ENCODE measurements at regions not wholly inside any gene's neighbourhood (a gene's known extent, or its start where the extent isn't known, plus 50 kb on each side); places are given as distances from the start of the nearest gene placed in this dataset.

DNA sequence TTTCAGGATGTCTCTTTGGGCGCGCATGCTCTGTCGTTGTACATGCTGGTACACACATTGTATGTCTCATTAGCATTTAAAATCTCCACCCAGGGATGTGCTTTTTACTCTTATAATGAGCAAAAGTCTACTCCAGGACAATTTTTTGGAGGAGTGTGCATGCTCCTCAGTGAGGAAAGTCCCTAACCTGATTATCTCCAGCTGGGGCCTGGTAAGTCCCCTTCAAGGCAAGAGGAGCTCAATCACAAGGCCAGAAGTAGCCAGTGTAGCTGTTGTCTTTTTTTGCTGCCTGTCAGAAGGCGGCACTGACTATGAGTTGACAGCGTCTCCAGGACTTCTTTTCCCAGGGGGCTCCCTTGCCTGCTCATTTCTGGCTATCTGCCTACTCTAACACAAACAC is 218.3 kb upstream of the CNTN1 start:
- H3K4me1 Mint-ChIP-seq (ENCODE audit: unreplicated experiment), result no peaks in the 10 kb centered on the region
- no peaks in the 10 kb centered on the region for H3K27me3 Mint-ChIP-seq (ENCODE audit: unreplicated experiment)
- H3K36me3 Mint-ChIP-seq (ENCODE audit: unreplicated experiment), result no peaks in the 10 kb centered on the region
- no peak overlapping the region for H3K27ac Mint-ChIP-seq (ENCODE audit: unreplicated experiment)
- no peak overlapping the region for H3K4me3 Mint-ChIP-seq (ENCODE audit: unreplicated experiment)
- TF ChIP-seq, protein P1, sequence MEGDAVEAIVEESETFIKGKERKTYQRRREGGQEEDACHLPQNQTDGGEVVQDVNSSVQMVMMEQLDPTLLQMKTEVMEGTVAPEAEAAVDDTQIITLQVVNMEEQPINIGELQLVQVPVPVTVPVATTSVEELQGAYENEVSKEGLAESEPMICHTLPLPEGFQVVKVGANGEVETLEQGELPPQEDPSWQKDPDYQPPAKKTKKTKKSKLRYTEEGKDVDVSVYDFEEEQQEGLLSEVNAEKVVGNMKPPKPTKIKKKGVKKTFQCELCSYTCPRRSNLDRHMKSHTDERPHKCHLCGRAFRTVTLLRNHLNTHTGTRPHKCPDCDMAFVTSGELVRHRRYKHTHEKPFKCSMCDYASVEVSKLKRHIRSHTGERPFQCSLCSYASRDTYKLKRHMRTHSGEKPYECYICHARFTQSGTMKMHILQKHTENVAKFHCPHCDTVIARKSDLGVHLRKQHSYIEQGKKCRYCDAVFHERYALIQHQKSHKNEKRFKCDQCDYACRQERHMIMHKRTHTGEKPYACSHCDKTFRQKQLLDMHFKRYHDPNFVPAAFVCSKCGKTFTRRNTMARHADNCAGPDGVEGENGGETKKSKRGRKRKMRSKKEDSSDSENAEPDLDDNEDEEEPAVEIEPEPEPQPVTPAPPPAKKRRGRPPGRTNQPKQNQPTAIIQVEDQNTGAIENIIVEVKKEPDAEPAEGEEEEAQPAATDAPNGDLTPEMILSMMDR (IDR thresholded peaks at IDR 0.05), result no peak
- peaks cover 5% of the 10 kb centered on the region for H3K9me3 Mint-ChIP-seq (ENCODE audit: unreplicated experiment)
- no peak for DNase-seq (ENCODE audit: extremely low spot score, unreplicated experiment)

DNA sequence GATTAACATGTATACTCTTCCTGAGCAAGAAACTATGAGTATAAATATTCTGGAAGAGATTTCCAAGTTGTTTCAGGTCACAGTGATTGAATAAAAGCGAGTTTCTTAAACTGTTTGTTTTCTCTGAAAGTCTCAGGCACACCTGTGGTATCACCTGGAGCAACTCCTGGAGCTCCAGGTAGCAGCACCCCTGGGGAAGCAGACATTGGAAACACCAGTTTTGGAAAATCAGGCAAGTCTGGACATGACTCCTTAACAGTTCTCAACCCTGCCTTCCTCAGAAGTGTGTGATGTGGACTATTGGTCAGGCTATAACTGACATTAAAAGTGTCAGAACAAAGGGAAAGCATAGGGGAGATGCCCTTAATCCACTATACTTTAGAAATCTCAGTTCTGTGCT is 217.6 kb upstream of the CNTN1 start:
- TF ChIP-seq, protein P1 (IDR thresholded peaks at IDR 0.05), result no peak
- Mint-ChIP-seq H3K4me1 (ENCODE audit: unreplicated experiment) (no peaks in the 10 kb centered on the region), H3K36me3 (ENCODE audit: unreplicated experiment) (no peaks in the 10 kb centered on the region), H3K27me3 (ENCODE audit: unreplicated experiment) (no peaks in the 10 kb centered on the region), H3K4me3 (ENCODE audit: unreplicated experiment) (no peak overlapping the region), H3K9me3 (ENCODE audit: unreplicated experiment) (peaks cover 11% of the 10 kb centered on the region), H3K27ac (ENCODE audit: unreplicated experiment) (no peak overlapping the region)
- no peak for DNase-seq (ENCODE audit: extremely low spot score, unreplicated experiment)

DNA sequence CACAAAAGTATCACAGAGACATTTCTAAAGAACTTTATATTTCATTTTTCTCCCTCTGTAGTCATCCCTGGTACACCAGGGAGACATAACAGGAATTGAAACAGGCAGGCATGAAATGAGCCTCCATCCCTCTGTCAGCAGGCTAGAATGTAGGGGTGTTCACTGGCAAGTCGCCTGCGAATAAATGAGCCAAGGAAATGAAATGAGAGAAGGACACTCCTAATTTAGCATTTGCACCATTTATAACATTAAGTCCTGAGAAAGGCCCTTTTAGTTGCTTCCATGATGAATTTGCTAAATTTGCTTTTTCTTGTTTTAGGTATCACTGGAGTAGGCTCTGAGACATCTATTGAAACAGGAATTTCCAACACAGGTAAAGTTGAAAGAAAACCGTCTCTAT is 192.4 kb upstream of the CNTN1 start:
- H3K4me1 Mint-ChIP-seq (ENCODE audit: unreplicated experiment), result no peaks in the 10 kb centered on the region
- no peaks in the 10 kb centered on the region for H3K36me3 Mint-ChIP-seq (ENCODE audit: unreplicated experiment)
- TF ChIP-seq, protein P1 (IDR thresholded peaks at IDR 0.05), result no peak
- no peak for DNase-seq (ENCODE audit: extremely low spot score, unreplicated experiment)
- no peaks in the 10 kb centered on the region for H3K27me3 Mint-ChIP-seq (ENCODE audit: unreplicated experiment)
- no peak overlapping the region for H3K27ac Mint-ChIP-seq (ENCODE audit: unreplicated experiment)
- no peak overlapping the region for H3K4me3 Mint-ChIP-seq (ENCODE audit: unreplicated experiment)
- H3K9me3 Mint-ChIP-seq (ENCODE audit: unreplicated experiment), result peaks cover 3% of the 10 kb centered on the region

DNA sequence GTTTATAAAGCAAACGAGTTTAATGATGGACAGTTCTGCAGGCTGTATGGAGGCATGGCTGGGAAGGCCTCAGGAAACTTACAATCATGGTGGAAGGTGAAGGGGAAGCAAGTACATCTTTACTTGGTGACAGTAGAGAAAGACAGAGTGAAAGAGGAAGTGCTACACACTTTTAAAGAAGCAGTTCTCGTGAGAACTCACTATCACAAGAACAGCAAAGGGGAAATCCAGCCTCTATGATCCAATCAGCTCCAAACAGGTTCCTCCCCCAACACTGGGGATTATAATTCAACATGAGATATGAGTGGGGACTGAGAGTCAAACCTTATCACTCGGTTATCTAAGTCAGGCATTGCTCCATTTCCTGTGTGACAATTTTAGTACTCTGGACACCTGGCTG is 189.9 kb upstream of the CNTN1 start:
- Mint-ChIP-seq H3K9me3 (ENCODE audit: unreplicated experiment) (peaks cover 10% of the 10 kb centered on the region), H3K27ac (ENCODE audit: unreplicated experiment) (no peak overlapping the region), H3K4me3 (ENCODE audit: unreplicated experiment) (no peak overlapping the region), H3K27me3 (ENCODE audit: unreplicated experiment) (no peaks in the 10 kb centered on the region), H3K36me3 (ENCODE audit: unreplicated experiment) (no peaks in the 10 kb centered on the region), H3K4me1 (ENCODE audit: unreplicated experiment) (no peaks in the 10 kb centered on the region)
- DNase-seq (ENCODE audit: extremely low spot score, unreplicated experiment), result no peak
- TF ChIP-seq, protein P1 (IDR thresholded peaks at IDR 0.05), result no peak

DNA sequence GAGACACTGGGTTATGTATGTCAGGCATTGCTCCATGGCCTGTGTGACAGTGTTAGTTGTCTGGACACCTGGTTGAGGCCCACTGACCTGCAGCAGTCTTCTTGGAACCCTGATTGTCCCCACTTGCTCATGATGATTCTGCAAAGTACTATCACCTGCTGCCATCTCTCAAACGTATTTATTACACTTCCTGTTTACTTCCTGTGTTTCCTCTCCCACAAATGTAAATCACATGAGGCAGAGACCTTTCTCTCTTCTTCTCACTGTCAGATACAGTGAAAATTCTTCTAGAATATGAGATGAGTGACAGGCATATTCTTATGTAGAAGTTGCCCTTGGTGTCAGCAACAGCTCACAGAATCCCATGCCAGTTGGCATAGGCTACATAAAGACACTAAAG is 186.9 kb upstream of the CNTN1 start:
- Mint-ChIP-seq H3K4me3 (ENCODE audit: unreplicated experiment) (no peak overlapping the region), H3K27me3 (ENCODE audit: unreplicated experiment) (no peaks in the 10 kb centered on the region), H3K9me3 (ENCODE audit: unreplicated experiment) (peaks cover 10% of the 10 kb centered on the region), H3K27ac (ENCODE audit: unreplicated experiment) (no peak overlapping the region), H3K4me1 (ENCODE audit: unreplicated experiment) (no peaks in the 10 kb centered on the region), H3K36me3 (ENCODE audit: unreplicated experiment) (no peaks in the 10 kb centered on the region)
- TF ChIP-seq, protein P1 (IDR thresholded peaks at IDR 0.05), result no peak
- DNase-seq (ENCODE audit: extremely low spot score, unreplicated experiment), result no peak
